ENCODE measurements at regions not wholly inside any gene's neighbourhood (a gene's known extent, or its start where the extent isn't known, plus 50 kb on each side); places are given as distances from the start of the nearest gene placed in this dataset.
"Not testable (repeated sequence)": the region's sequence is repeated elsewhere in the genome, so short reads cannot be mapped to it uniquely, and the experiment has no call there.

- DNase-seq (ENCODE audit: low spot score): no peak
These were observed 665.4 kb upstream of the PABPC4L start for GRCh38 chr4:134867027-134867426.

DNA sequence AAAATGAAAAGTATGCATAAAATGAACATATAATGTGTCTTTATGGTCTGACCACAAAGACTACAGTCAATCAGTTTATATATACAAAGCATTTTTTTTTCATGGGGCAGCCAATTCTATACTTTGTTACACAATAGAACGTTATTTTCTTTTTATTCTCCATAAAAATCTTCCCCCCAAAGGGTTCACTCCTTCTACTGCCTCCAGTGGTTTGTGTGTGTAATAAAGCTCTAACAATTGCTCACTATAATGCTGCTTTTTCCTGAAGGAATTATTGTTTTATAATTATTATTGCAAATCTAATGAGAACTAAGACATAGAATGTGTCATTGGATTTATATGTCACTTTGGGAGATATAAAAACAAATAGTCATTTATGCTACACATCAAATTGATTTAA is 664.1 kb upstream of the PABPC4L start:
- no peak for DNase-seq (ENCODE audit: low spot score)

- DNase-seq (ENCODE audit: low spot score): no peak
These were observed 660.5 kb upstream of the PABPC4L start for GRCh38 chr4:134862116-134862515.

- no peak for DNase-seq (ENCODE audit: low spot score)
These were observed 647.1 kb upstream of the PABPC4L start for GRCh38 chr4:134848681-134849080.

DNA sequence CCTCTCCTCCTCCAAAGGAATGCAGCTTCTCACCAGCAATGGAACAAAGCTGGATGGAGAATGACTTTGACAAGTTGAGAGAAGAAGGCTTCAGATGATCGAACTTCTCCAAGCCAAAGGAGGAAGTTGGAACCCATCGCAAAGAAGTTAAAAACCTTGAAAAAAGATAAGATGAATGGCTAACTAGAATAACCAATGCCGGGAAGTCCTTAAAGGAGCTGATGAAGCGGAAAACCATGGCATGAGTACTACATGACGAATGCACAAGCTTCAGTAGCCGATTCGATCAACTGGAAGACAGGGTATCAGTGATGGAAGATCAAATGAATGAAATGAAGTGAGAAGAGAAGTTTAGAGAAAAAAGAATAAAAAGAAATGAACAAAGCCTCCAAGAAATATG is 629.2 kb upstream of the PABPC4L start:
- not testable (repeated sequence) for DNase-seq (ENCODE audit: low spot score)

- no peak for DNase-seq (ENCODE audit: low spot score)
These were observed 611.0 kb upstream of the PABPC4L start for GRCh38 chr4:134812611-134813010.

- DNase-seq (ENCODE audit: low spot score): no peak
These were observed 605.7 kb upstream of the PABPC4L start for GRCh38 chr4:134807231-134807745.

GRCh38 chr4:134798573-134798972 is 597.0 kb upstream of the PABPC4L start:
- DNase-seq (ENCODE audit: low spot score): no peak

DNA sequence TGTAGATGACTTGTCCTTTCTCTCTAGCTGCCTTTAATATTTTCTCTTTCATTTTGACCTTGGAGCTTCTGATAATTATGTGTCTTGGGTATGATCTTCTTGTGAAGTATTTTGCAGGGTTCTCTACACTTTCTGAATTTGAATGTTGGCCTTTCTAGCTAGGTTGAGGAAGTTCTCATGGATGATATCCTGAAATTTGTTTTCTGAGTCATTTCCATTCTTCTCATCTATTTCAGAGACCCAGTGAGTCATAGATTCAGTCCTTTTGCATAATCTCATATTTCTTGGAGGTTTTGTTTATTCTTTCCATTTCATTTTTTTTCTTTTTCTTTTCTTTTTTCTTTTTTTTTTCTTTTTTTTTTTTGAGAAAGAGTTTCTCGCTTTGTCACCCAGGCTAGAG is 585.7 kb upstream of the PABPC4L start:
- no peak for DNase-seq (ENCODE audit: low spot score)

- DNase-seq (ENCODE audit: low spot score): no peak
These were observed 578.7 kb upstream of the PABPC4L start for GRCh38 chr4:134780244-134780643.

DNA sequence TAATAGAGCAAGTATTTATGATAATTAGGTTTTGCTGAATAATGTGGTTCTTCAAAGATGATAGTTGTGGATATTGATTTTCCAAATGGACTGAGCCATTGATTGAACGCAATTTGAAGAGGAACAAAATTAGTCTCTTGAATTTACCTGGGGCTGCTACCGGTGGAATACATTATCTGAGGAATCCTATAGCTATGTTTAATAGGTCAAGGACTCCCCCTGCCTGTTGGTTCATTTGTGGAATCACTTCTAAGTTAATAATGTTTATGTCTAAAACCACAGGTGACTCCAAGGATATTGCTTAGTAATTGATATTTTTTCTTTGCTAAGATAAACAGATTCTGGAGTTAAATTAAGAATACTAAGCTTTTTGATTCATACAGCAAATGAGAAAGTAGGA is 576.0 kb upstream of the PABPC4L start:
- DNase-seq (ENCODE audit: low spot score): peak; percentile 12

DNA sequence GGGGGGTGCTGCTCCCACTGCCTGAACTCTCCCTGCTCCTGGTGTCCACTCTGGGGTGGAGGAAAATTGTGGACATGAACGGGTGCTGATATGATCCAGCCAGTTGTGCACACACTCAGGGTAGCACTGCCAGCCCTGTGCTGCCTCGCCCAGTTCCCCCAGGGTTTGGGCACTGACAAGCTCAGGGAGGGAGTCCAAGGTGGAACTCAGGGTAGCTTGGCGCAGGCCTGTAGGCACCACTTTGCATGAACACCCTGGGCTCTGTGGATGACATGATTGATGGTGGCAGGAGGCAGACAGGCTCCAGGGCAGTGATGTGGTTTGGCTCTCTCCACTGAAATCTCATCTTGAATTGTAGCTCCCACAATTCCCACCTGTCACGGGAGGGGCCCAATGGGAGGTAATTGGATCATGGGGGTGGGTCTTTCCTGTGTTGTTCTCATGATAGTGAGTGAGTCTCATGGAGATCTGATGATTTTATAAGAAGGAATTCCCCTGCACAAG is 572.0 kb upstream of the PABPC4L start:
- no peak for DNase-seq (ENCODE audit: low spot score)

DNA sequence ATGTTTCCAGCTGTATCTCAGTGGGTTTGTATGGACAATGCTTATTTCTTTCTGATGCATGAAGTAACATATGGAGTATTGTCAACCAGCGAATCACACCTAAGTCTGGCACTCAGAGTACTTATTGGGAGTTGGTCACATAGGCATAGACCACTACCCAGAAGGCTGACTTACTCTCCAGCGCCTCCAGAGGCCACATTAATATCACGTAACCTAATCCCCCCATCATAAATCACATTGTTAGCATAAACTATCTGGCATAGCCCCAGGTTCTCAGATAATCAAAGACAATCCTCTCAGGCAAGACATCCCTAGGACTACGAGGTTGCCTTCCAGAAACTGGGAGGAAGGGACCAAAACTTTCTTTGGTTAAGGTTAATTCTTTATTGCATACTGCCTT is 560.5 kb upstream of the PABPC4L start:
- DNase-seq (ENCODE audit: low spot score): no peak

DNA sequence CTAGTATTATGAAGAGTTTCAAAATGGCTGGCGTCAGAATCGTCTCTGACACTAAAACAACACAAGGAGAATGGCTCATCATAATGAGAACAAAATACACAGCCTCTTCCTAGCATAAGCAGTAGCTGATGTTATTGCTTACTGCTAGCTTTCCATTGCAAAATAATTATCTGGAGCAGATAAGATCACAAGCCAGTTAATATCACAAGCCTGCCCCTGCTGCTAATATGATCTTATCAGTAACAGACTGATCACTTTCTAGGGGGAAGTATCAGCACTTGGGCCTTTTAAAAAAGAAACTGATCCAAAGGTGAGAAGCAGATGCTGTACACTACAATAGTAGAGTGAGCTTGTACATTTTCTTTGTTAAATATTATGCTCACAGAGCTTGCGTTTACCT is 554.8 kb upstream of the PABPC4L start:
- DNase-seq (ENCODE audit: low spot score): no peak

DNA sequence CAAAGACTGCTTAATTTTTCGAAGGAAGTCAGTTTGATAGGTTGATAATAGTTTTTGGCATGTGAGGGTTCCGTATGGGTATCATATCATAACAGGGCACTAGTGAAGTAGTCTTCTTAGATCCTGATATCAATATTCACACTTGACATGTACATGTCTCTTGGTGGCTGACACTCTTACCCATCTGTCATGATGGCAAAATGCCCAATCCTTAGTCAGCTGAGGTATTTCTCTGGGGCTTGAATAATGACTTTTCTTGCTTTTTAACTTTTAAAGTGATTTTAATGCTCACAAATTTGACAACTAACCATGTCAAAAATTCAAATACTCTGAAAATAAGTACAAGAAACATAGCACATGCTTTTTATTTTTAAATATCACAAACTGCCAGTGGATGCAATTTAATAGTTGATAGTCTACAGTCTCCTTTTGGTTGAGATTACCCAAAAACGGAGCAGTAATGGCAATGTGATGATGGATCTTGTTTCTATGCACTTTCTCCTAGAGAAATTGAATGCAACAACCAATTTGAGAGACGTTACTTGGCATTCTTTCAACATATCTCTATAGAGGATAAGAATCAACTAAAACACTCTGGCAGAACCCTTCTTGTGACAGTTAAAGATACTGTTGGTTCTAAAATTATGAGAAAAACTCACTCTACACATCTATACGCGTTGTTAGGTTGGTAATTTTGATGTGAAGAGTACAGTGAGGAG is 552.9 kb upstream of the PABPC4L start:
- no peak for DNase-seq (ENCODE audit: low spot score)

- DNase-seq (ENCODE audit: low spot score): no peak
These were observed 551.8 kb upstream of the PABPC4L start for GRCh38 chr4:134753390-134753789.

GRCh38 chr4:134747108-134747805 is 545.7 kb upstream of the PABPC4L start:
- DNase-seq (ENCODE audit: low spot score): no peak

GRCh38 chr4:134740290-134740689 is 538.7 kb upstream of the PABPC4L start:
- no peak for DNase-seq (ENCODE audit: low spot score)

DNA sequence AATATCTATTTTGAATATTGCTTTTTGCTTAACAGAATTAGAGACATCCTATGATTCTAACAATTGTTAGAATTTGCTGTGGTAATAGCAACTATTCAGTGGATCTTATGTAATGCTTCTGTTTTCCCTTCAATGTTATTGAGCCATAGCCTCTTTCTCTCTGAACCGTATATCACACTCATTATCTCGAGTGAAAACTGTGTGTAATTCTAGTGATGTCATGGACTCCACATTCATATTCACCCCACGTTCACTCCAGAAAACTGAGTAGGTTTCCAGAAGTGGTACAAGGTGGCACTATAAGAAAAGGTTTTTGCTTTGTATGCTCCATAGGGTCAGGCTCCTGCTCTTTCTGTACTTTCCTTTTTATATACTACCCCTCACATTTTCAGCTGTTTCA is 534.3 kb upstream of the PABPC4L start:
- DNase-seq (ENCODE audit: low spot score): no peak

- DNase-seq (ENCODE audit: low spot score): no peak
These were observed 526.1 kb upstream of the PABPC4L start for GRCh38 chr4:134727696-134728095.

DNA sequence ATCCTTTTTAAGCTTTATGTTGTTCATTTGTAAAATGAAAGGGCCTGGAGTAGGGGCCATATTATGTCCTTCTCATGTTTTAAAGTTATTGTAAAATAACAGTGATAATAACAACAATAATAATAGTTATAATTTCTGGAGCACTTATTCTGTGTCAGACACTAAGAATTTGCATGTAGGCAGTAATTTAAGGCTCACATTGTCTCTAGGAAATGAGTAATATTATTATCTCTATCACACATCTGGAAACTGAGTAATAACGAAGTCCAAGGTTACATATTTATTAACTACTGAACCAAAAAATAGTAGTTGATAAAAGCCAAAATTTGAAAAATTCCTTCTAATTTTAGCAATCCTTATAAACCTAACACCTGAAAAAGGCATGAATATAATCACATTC is 520.7 kb upstream of the PABPC4L start:
- no peak for DNase-seq (ENCODE audit: low spot score)

DNA sequence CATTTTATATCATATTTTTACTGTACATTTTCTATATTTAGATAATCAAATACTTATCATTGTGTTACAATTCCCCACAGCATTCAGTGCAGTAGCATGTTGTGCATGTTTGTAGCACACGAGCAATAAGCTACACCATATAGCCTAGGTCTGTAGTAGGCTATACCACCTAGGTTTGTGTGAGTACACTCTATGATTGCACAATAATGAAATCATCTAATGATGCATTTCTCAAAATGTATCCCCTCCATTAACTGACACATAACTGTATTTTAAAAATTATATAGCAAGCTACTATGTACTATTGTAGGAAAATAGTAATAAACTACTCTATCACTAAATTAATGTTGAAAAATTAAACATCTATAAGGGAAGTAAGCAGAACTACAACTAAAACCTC is 518.4 kb upstream of the PABPC4L start:
- DNase-seq (ENCODE audit: low spot score): no peak

GRCh38 chr4:134708616-134709015 is 507.0 kb upstream of the PABPC4L start:
- DNase-seq (ENCODE audit: low spot score): no peak
